CD14-positive monocyte (primary cell): ENCODE measurements at regions not wholly inside any gene's neighbourhood (a gene's known extent, or its start where the extent isn't known, plus 50 kb on each side); places are given as distances from the start of the nearest gene placed in this dataset.

ENCODE experiments used
- DNase-seq, 3 donors: peaks; one replicate each; pipeline ENCODE4 v3.0.0-alpha.2; 2011 to 2022
- H2AFZ ChIP-seq: 2 replicates; pipeline ENCODE4 v1.6.0; 2012; ENCODE audit warnings: mild to moderate bottlenecking, low read depth, low read length, inconsistent platforms; ENCODE audit not compliant: insufficient read depth, poor library complexity, severe bottlenecking
- H3K27ac ChIP-seq, 2 donors: 1 replicate in 1 of 2; 2 replicates in 1 of 2; pipeline ENCODE4 v1.5.1; 2012 to 2013; ENCODE audit warnings: low read length in 2 of 2, control low read depth in 1 of 2, inconsistent platforms in 1 of 2, low read depth in 1 of 2, mild to moderate bottlenecking in 1 of 2
- H3K27me3 ChIP-seq, 2 donors: one replicate each; pipeline versions ENCODE4 v1.6.0 to v1.6.1; 2011 to 2013; ENCODE audit warnings: low read length in 2 of 2; ENCODE audit not compliant: control insufficient read depth in 2 of 2, insufficient read depth in 2 of 2
- H3K36me3 ChIP-seq, 2 donors: replicated peaks in 1 of 2; 1 replicate in 1 of 2; 2 replicates in 1 of 2; pipeline versions ENCODE4 v1.5.1 to v1.6.1; 2012 to 2013; ENCODE audit warnings: low read length in 2 of 2, control low read depth in 1 of 2, inconsistent platforms in 1 of 2, mild to moderate bottlenecking in 1 of 2; ENCODE audit not compliant: insufficient read depth in 2 of 2, control insufficient read depth in 1 of 2
- H3K4me1 ChIP-seq, 2 donors: 1 replicate in 1 of 2; 2 replicates in 1 of 2; pipeline versions ENCODE4 v1.5.1 to v1.6.1; 2012 to 2013; ENCODE audit warnings: low read length in 2 of 2, control low read depth in 1 of 2, inconsistent platforms in 1 of 2, mild to moderate bottlenecking in 1 of 2, moderate library complexity in 1 of 2; ENCODE audit not compliant: insufficient read depth in 2 of 2, control insufficient read depth in 1 of 2
- H3K4me2 ChIP-seq: replicated peaks from 2 replicates; pipeline ENCODE3; 2012; ENCODE audit warnings: low read length, moderate library complexity, mild to moderate bottlenecking; ENCODE audit not compliant: poor library complexity, severe bottlenecking; ENCODE audit errors: extremely low read depth
- H3K4me3 ChIP-seq, 3 experiments: fragments of 200-600 bp in 1 of 3; sonication (generic) in 1 of 3; replicated peaks in 1 of 3; 1 replicate in 2 of 3; 2 replicates in 1 of 3; pipeline ENCODE4 v1.5.1; 2011 to 2013; ENCODE audit warnings: low read length in 3 of 3, mild to moderate bottlenecking in 3 of 3, control low read depth in 2 of 3, low read depth in 2 of 3, inconsistent platforms in 1 of 3, moderate library complexity in 1 of 3
- H3K79me2 ChIP-seq: 2 replicates; pipeline ENCODE4 v1.6.0; 2012; ENCODE audit warnings: mild to moderate bottlenecking, control low read depth, inconsistent platforms, low read length, moderate library complexity; ENCODE audit not compliant: insufficient read depth
- H3K9ac ChIP-seq: 2 replicates; pipeline ENCODE4 v1.6.0; 2017; ENCODE audit warnings: low read length, mild to moderate bottlenecking; ENCODE audit not compliant: insufficient read depth, poor library complexity, severe bottlenecking
- H3K9me3 ChIP-seq, 2 donors: replicated peaks in 1 of 2; 1 replicate in 1 of 2; 2 replicates in 1 of 2; pipeline versions ENCODE4 v1.5.1 to v1.6.1; 2012 to 2013; ENCODE audit warnings: low read length in 2 of 2, control low read depth in 1 of 2; ENCODE audit not compliant: control insufficient read depth in 1 of 2, insufficient read depth in 1 of 2
- H4K20me1 ChIP-seq: 2 replicates; pipeline ENCODE4 v1.6.0; 2012; ENCODE audit warnings: mild to moderate bottlenecking, low read length, control low read depth, moderate library complexity; ENCODE audit not compliant: insufficient read depth
- H3K27ac Mint-ChIP-seq, 7 donors: one replicate each; pipeline ENCODE4 v1.8.0; 2020; ENCODE audit warnings: mild to moderate bottlenecking in 7 of 7, mixed read lengths in 7 of 7, moderate library complexity in 6 of 7, inconsistent platforms in 2 of 7
- H3K27me3 Mint-ChIP-seq, 3 donors: one replicate each; pipeline ENCODE4 v1.8.0; 2021 to 2022; ENCODE audit warnings: low read depth in 3 of 3, mild to moderate bottlenecking in 3 of 3, mixed read lengths in 3 of 3, moderate library complexity in 3 of 3, inconsistent platforms in 1 of 3
- H3K36me3 Mint-ChIP-seq, 2 donors: one replicate each; pipeline ENCODE4 v1.8.0; 2020; ENCODE audit warnings: mixed read lengths in 2 of 2, inconsistent platforms in 1 of 2, mild to moderate bottlenecking in 1 of 2
- H3K4me1 Mint-ChIP-seq: one replicate; pipeline ENCODE4 v1.8.0; 2020; ENCODE audit warnings: mild to moderate bottlenecking, mixed read lengths
- H3K4me3 Mint-ChIP-seq, 2 donors: one replicate each; pipeline ENCODE4 v1.8.0; 2020; ENCODE audit warnings: mild to moderate bottlenecking in 2 of 2, mixed read lengths in 2 of 2, moderate library complexity in 1 of 2
- H3K9me3 Mint-ChIP-seq, 7 donors: one replicate each; pipeline ENCODE4 v1.8.0; 2020 to 2022; ENCODE audit warnings: mixed read lengths in 7 of 7, mild to moderate bottlenecking in 6 of 7, moderate library complexity in 6 of 7, inconsistent platforms in 2 of 7
- WGBS: methylation state at CpG from one replicate; pipeline ENCODE4 v1.1.5; 2013; ENCODE audit warnings: missing lambda C conversion rate; ENCODE audit not compliant: insufficient coverage; 5-methylcytosine and 5-hydroxymethylcytosine counted together
- intact Hi-C, 2 donors: fragments of 100-400 bp; cut with micrococcal nuclease; formaldehyde crosslinking; loops; one replicate each; pipeline versions ENCODE4 v1.15.0 to v1.15.1; 2023
- TF ChIP-seq, protein P1 (sequence below): fragments of 200-600 bp; IDR thresholded peaks from one replicate; pipeline ENCODE4 v1.8.0; 2022; ENCODE audit warnings: antibody characterized with exemption, mild to moderate bottlenecking

DNA sequence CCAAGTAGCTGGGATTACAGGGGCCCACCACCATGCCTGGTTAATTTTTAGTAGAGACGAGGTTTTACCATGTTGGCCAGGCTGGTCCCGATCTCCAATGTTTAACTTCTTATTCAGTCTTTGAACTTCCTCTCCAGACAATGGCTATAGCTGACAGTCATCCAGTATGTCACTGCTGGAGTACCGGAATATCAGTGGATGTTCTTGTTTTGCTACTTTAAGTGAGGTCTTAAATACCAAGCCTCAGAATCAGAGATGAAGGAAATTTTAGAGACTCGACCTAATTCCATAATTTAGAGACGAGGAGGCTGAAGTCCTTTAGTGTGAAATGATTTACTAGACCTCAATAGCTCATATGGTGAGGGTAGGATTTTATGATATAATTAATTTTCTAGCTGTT, 294.8 kb upstream of the KLF6 start:
- H3K4me2 ChIP-seq: peak overlapping the region; percentile 47
- no peak overlapping the region for H3K9ac ChIP-seq
- Mint-ChIP-seq H3K36me3 (no peaks in the 10 kb centered on the region), H3K4me3 (no peak overlapping the region), H3K9me3 (peaks cover 0 to 5% (median 0%) of the 10 kb centered on the region in 7 donors), H3K27me3 (peaks cover 2 to 3% (median 2%) of the 10 kb centered on the region in 3 donors), H3K4me1 (peaks cover 25% of the 10 kb centered on the region), H3K27ac (peak overlapping the region in 6 of 7 donors; percentile 29 to 88 (median 72))
- intact Hi-C loops: no loop called here
- H2AFZ ChIP-seq: no peak overlapping the region
- H3K36me3 ChIP-seq: no peaks in the 10 kb centered on the region
- DNase-seq: peak in 1 of 3 donors; percentile 2
- peak overlapping the region in 1 of 2 donors; percentile 80 for H3K27ac ChIP-seq
- H3K4me1 ChIP-seq: peaks cover 22 to 25% of the 10 kb centered on the region in 2 donors
- H4K20me1 ChIP-seq: no peaks in the 10 kb centered on the region
- H3K9me3 ChIP-seq: no peaks in the 10 kb centered on the region
- no peaks in the 10 kb centered on the region for H3K27me3 ChIP-seq
- no CpG with 5 or more reads among the region's 5 CpGs for WGBS
- H3K79me2 ChIP-seq: no peaks in the 10 kb centered on the region
- TF ChIP-seq, protein P1, sequence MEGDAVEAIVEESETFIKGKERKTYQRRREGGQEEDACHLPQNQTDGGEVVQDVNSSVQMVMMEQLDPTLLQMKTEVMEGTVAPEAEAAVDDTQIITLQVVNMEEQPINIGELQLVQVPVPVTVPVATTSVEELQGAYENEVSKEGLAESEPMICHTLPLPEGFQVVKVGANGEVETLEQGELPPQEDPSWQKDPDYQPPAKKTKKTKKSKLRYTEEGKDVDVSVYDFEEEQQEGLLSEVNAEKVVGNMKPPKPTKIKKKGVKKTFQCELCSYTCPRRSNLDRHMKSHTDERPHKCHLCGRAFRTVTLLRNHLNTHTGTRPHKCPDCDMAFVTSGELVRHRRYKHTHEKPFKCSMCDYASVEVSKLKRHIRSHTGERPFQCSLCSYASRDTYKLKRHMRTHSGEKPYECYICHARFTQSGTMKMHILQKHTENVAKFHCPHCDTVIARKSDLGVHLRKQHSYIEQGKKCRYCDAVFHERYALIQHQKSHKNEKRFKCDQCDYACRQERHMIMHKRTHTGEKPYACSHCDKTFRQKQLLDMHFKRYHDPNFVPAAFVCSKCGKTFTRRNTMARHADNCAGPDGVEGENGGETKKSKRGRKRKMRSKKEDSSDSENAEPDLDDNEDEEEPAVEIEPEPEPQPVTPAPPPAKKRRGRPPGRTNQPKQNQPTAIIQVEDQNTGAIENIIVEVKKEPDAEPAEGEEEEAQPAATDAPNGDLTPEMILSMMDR: no peak
- H3K4me3 ChIP-seq: no peak overlapping the region

GRCh38 chr10:4077804-4078203, 292.8 kb upstream of the KLF6 start:
- TF ChIP-seq, protein P1: no peak
- Mint-ChIP-seq H3K27ac (no peak overlapping the region), H3K4me1 (peaks cover 25% of the 10 kb centered on the region), H3K27me3 (peaks cover 2 to 3% (median 2%) of the 10 kb centered on the region in 3 donors), H3K9me3 (peaks cover 0 to 5% (median 0%) of the 10 kb centered on the region in 7 donors), H3K4me3 (no peak overlapping the region), H3K36me3 (no peaks in the 10 kb centered on the region)
- no peak for DNase-seq
- H3K27me3 ChIP-seq: no peaks in the 10 kb centered on the region
- no peaks in the 10 kb centered on the region for H3K9me3 ChIP-seq
- intact Hi-C loops: no loop called here
- no peak overlapping the region for H3K9ac ChIP-seq
- no peak overlapping the region for H3K4me2 ChIP-seq
- no peak overlapping the region for H3K4me3 ChIP-seq
- no peaks in the 10 kb centered on the region for H3K36me3 ChIP-seq
- H4K20me1 ChIP-seq: no peaks in the 10 kb centered on the region
- H3K27ac ChIP-seq: no peak overlapping the region
- H2AFZ ChIP-seq: no peak overlapping the region
- WGBS: 100% methylated on average over 2 of the region's 3 CpGs
- H3K4me1 ChIP-seq: peaks cover 22 to 25% of the 10 kb centered on the region in 2 donors
- no peaks in the 10 kb centered on the region for H3K79me2 ChIP-seq
